CD4-positive, alpha-beta T cell treated with Interleukin-10 for 1 hour (primary cell): ENCODE measurements at regions not wholly inside any gene's neighbourhood (a gene's known extent, or its start where the extent isn't known, plus 50 kb on each side); places are given as distances from the start of the nearest gene placed in this dataset.
"Not testable (repeated sequence)": the region's sequence is repeated elsewhere in the genome, so short reads cannot be mapped to it uniquely, and the experiment has no call there.

Experiments
- DNase-seq: peaks from one replicate; pipeline ENCODE4 v3.0.0-alpha.2; 2020

GRCh38 chr18:73617981-73618380 is 529.7 kb downstream of the FBXO15 start:
- no peak for DNase-seq

- no peak for DNase-seq
Observed at GRCh38 chr18:73615506-73615905, 532.1 kb downstream of the FBXO15 start.

DNA sequence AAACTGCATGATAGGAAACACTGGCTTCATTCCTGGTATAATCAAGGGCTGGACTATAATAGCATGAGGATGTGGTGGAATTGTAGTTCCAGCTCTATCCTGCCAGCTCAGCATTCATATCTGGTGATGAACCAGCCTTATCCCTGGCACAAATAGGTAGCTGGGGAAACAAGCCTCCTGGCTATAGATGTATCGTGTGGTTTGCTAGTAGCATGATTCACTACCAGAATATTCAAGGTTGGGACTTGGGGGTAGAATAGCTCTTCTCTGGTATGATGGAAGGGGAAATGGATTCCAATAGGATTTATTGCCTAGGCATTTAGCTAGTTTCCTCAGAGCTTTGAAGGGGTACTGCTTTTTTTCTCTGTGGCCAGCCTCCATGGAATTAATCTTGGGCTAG is 532.8 kb downstream of the FBXO15 start:
- no peak for DNase-seq

DNA sequence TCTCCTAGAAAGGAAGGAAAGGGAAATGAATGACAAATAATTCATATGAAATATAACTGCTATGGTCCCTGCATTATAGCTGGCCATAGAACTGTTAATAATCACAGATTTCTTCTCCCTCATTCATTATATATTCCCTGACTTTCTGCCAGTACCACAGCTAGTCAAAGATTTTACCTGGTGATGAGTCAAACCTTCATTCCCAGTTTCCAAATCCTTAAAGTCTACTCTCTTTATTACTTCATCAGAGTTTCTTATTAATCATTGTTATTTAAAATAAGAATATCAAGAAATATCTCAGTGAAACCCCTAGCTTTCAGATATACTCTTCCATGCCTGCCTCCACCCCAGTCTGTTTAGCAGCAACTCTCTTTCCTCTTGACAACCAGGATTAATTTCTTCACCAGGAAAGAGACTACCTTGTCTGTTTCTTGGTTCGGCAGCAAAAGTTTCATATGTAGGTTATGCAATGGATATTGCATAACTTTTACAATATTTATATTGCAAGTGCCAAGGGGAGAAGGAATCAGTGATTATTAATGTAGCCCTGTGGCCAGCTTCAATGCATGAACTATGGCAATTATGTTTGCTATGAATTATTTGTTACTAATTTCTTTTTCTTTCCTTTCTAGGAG is 533.8 kb downstream of the FBXO15 start:
- no peak for DNase-seq

DNA sequence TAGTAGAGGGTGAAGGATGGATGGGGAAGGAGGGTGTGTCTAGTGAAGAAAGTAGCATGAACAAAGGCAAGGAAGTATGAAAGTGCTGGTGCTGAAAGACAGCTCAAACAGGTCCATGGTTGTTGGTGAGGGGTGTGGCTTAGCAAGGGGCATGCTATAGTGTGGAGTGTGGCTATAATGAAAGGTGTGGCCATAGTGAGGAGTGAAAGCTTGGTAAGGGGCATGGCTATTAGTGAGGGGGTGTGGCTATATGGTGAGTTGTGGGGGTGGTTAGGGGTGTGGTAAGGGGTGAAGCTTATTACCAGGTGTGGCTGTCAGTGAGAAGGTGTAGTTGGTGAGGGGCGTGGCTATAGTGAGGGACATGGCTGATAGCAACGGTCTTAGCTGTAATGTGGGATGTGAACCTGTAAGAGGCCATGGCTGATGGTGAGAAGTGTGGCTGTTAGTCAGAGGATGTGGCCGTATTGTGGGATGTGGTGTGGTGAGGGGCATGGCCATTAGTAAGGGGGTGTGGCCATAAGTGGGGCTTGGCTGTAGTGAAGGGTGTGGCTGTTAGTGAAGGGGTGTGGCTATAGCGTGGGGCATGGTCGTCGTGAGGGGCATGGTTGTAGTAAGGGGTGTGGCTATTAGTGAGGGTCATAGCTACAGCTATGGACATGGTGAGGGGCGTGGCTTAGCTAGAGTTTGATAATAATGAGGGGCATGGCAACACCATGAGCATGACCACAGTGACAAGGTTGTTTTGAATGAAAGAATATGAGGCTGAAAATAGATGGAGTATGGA is 549.6 kb downstream of the FBXO15 start:
- no peak for DNase-seq

DNA sequence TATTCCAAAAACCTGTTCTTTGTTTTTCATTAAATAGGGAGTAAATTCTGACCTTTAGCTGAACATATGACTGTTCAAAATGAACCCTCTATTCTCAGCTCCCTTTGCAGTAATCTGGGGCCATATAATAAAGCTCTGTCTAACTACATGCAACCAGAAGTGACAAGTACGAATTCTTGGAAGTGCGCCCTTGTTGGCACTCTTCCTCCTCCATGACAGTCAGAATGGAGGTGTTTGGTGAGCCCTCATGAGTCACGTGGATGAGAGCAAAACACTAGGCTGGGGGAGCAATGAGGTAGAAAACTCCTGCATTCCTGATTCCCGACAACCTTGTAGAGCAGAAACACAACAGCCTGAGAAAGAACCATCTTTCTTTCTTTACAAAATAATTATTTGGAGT is 552.9 kb downstream of the FBXO15 start:
- DNase-seq, result no peak

GRCh38 chr18:73593207-73593606 is 554.4 kb downstream of the FBXO15 start:
- DNase-seq, result no peak

DNA sequence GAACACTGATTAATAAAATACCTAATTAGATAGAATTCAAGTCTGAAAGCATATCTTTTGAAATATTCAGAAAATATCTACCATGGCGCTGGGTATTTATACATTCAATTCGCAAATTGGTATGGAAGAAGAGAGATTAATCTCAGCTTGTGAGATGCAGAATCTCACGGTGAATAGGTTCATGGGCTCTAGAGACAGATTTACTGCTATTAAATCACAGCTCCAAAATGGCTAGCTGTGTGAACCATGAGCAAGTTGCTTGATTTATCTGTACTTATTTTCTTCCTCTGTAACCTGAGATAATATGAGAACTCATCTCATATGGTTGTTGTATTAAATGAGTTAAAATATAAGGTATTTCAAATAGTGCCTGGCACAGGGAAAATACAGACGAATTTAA is 556.7 kb downstream of the FBXO15 start:
- DNase-seq, result no peak

GRCh38 chr18:73579698-73580097 is 567.9 kb downstream of the FBXO15 start:
- no peak for DNase-seq

- DNase-seq, result no peak
Observed at GRCh38 chr18:73577365-73577764, 570.3 kb downstream of the FBXO15 start.

- no peak for DNase-seq
Observed at GRCh38 chr18:73563901-73564472, 583.6 kb downstream of the FBXO15 start.

DNA sequence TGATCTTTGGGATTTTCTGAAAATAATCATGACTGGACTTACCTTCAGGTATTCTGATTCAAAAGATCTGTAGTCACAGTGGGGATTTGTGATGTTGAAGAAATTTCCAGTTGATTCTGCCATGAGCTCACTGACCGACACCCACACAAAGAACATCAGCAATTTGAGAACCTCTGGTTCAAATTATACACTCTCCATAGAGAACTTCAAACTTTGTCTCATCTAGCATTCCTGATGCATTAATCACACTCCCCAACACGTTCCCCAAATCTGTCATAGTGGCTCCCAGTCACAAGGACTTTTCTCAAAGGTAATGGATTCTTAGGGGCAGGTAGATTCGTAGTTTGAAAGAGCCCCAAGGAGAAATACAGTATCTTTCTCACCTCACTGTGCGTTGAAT is 584.3 kb downstream of the FBXO15 start:
- no peak for DNase-seq

DNA sequence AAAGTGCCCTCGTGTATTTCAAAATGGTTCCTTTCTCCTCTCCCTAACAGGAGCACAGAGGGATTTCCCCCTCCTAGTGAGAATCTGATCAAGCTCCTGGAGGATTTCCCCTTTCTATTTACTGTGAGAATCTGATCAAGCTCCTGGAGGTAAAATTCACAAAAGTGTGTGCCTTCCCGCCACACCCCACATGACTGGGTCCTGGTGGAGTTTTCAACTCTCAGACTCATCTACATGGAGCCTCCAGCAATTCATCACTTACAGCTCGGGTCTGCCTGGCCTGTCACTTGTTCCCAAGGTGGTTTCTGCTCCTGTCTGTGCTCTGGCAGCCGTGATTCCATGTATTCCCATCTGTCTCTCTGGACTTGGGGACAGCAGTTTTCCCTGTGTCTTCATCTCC is 590.7 kb downstream of the FBXO15 start:
- no peak for DNase-seq

DNA sequence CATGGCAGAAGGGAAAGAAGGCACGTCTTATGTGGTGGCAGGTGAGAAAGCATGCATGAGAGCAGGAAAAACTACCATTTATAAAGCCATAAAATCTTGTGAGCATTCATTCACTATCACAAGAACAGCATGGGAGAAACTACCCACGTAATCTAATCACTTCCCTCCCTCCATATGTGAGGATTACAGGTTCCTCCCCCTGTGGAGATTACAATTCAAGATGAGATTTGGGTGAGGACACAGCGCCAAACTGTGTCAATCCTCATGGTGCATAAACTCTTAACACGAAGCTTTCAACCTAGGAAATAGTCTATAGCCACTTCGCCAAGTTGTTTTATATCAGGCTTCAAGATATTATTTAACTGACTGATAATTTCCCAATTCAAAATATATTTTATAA is 595.5 kb downstream of the FBXO15 start:
- DNase-seq, result no peak

DNA sequence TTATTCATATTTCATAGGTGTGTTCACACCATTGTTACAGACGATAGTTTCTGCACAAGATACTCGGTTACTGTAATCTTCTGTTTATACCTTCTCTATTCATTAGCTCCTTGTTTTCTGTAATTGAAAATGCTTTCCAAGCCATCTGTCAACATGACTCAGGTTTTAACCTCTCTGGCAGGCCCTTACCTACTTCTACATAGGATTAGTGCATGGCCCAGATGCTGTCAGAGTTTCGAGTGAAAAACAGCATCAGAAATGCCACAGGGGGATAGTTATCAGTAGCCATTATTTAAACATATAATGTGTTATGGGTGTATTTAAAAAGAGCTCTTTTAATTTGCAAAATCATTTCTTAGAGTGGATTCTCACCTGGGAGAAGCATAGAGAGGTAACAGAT is 596.4 kb downstream of the FBXO15 start:
- DNase-seq, result no peak

GRCh38 chr18:73549236-73549635 is 598.4 kb downstream of the FBXO15 start:
- no peak for DNase-seq

- no peak for DNase-seq
Observed at GRCh38 chr18:73545472-73545871, 602.2 kb downstream of the FBXO15 start.

DNA sequence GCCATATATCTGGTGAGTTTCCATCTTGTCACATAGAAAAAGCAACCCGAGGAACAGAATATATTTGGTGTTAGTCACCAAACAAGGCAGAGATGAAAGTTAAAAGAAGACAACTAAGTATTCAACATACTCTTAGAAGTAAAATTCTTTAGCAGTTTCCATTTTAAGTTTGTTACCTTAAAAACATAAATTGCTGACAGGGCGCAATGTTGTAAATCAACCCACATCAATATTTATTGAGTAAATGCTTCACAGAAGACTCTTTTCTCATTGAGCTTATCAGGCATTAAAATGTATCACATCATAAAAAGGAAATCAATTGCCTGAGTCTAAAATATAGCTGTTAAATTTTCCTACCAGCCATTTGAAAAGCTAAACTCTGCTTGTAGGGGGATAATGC is 603.0 kb downstream of the FBXO15 start:
- DNase-seq, result no peak

GRCh38 chr18:73544032-73544431 is 603.6 kb downstream of the FBXO15 start:
- no peak for DNase-seq

- no peak for DNase-seq
Observed at GRCh38 chr18:73535990-73536389, 611.6 kb downstream of the FBXO15 start.

DNA sequence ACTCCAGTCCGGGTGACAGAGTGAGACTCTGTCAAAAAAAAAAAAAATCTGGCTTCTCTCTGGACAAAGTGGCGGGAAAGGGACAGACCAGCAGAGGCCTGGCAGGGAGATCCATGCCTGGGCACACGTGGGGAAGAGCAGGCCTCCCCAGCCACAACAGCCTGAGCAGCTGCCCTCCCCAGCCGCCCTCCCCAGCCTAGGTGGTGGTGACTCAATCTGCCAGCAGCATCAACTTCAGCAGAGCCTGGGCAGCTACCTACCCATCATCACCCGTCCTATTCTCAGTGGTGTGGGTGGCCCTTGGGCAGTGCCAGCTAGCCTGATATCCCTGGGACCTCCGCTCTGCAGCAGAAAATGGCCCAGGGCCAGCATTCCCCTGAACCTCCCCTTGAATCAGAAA is 612.4 kb downstream of the FBXO15 start:
- no peak for DNase-seq

DNA sequence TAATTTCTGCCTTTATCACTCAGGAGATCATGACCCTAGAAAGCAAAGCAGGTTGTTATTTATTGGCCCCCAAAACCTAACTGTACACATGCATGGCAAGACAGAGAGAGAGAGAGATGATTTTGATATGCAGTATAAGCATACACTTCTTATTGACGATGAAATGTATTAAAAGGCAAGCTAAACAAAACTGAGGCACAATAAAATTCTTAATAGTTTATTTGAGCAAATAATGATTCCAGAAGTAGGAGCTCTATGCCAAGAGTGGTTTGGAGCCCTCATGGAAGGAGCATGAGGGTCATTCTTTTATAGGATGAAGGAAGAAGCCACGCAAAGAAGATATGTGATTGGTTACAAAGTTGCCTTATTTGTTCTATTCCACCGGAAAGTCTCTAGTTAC is 616.0 kb downstream of the FBXO15 start:
- no peak for DNase-seq

DNA sequence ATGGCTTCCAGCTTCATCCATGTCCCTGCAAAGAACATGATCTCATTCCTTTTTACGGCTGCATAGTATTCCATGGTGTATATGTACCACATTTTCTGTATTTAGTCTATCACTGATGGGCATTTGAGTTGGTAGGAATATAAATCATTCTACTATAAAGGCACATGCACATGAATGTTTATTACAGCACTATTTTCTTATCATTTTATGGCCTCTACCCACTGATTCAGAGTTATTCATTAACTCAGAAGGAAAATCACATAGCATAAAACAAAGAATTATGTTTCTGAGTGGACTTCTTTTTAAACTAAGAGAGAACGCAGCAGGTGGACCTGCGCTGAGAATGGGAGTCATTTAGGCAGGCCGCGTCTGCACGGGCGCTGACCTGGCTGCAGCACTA is 619.6 kb downstream of the FBXO15 start:
- no peak for DNase-seq

DNA sequence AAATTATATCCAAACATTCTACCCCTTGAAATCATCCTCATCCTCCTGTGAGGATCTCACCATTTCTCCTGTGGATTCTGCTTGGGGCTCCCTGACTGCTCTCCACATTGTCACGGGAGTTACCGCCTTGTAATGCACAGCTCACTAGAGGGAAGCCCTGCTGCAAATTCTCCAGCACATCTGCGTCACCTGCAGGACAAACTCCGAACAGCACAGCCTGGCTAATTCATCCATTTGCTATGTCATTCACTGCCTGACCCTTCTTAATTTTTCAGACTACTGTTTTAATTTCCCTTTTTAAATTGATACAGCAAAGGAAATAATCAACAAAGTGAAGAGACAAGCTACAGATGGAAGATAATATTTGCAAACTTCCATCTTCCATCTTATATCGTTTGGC is 627.4 kb downstream of the FBXO15 start:
- no peak for DNase-seq

GRCh38 chr18:73516056-73516455 is 631.6 kb downstream of the FBXO15 start:
- DNase-seq, result not testable (repeated sequence)
